ENCODE measurements at regions not wholly inside any gene's neighbourhood (a gene's known extent, or its start where the extent isn't known, plus 50 kb on each side); places are given as distances from the start of the nearest gene placed in this dataset.

GRCh38 chr1:91617285-91617765, 116.7 kb downstream of the CDC7 start:
- TF ChIP-seq CTCF (IDR thresholded peaks at IDR 0.05; ENCODE audit: extremely low read depth, missing control alignments) = no peak
- DNase-seq (ENCODE audit: low spot score) = peak; percentile 22

GRCh38 chr1:91619881-91620280, 119.2 kb downstream of the CDC7 start:
- TF ChIP-seq CTCF (IDR thresholded peaks at IDR 0.05; ENCODE audit: extremely low read depth, missing control alignments) = no peak
- no peak for DNase-seq (ENCODE audit: low spot score)

- no peak for TF ChIP-seq CTCF (IDR thresholded peaks at IDR 0.05; ENCODE audit: extremely low read depth, missing control alignments)
- DNase-seq (ENCODE audit: low spot score) = no peak
These were observed 120.7 kb downstream of the CDC7 start for GRCh38 chr1:91621360-91621759.

GRCh38 chr1:91621907-91622306, 121.3 kb downstream of the CDC7 start:
- TF ChIP-seq CTCF (IDR thresholded peaks at IDR 0.05; ENCODE audit: extremely low read depth, missing control alignments) = no peak

GRCh38 chr1:91622616-91623015, 122.0 kb downstream of the CDC7 start:
- no peak for TF ChIP-seq CTCF (IDR thresholded peaks at IDR 0.05; ENCODE audit: extremely low read depth, missing control alignments)
- DNase-seq (ENCODE audit: low spot score) = no peak

More at GRCh38 chr1:91621907-91622306, 121.3 kb downstream of the CDC7 start:
- no peak for DNase-seq (ENCODE audit: low spot score)

- TF ChIP-seq CTCF (IDR thresholded peaks at IDR 0.05; ENCODE audit: extremely low read depth, missing control alignments) = no peak
- no peak for DNase-seq (ENCODE audit: low spot score)
These were observed 122.4 kb downstream of the CDC7 start for GRCh38 chr1:91623020-91623419.

- DNase-seq (ENCODE audit: low spot score) = no peak
- no peak for TF ChIP-seq CTCF (IDR thresholded peaks at IDR 0.05; ENCODE audit: extremely low read depth, missing control alignments)
These were observed 123.7 kb downstream of the CDC7 start for GRCh38 chr1:91624331-91624730.
